Activated CD4-positive, alpha-beta T cell treated with anti-CD3 and anti-CD28 coated beads for 4 hours (primary cell): ENCODE measurements at regions not wholly inside any gene's neighbourhood (a gene's known extent, or its start where the extent isn't known, plus 50 kb on each side); places are given as distances from the start of the nearest gene placed in this dataset.
A peak's percentile ranks its signal among the peaks of the same experiment; 100 is the strongest.

Experiments used
- DNase-seq, 2 donors: peaks; one replicate each; pipeline ENCODE4 v3.0.0-alpha.2; 2020

GRCh38 chr3:42012935-42013690, 51.2 kb upstream of the ULK4 start:
- DNase-seq, result peak; percentile 67 to 68

GRCh38 chr3:42012383-42012934, 50.6 kb upstream of the ULK4 start:
- no peak for DNase-seq
